ENCODE measurements at regions not wholly inside any gene's neighbourhood (a gene's known extent, or its start where the extent isn't known, plus 50 kb on each side); places are given as distances from the start of the nearest gene placed in this dataset.

GRCh38 chr5:143648696-143649095 lies 163.3 kb upstream of the HMHB1 start:
- WGBS, 2 donors: 81 to 98% methylated on average over 2 of the region's 2 CpGs
- TF ChIP-seq CTCF (IDR thresholded peaks at IDR 0.05): no peak
- no peak for TF ChIP-seq POLR2A (IDR thresholded peaks at IDR 0.05)
- no peak for ATAC-seq
- intact Hi-C loops (cut with DNase I): no loop called here
- H3K27ac ChIP-seq: no peak overlapping the region
- no peaks in the 10 kb centered on the region for H3K9me3 ChIP-seq
- no peaks in the 10 kb centered on the region for H3K36me3 ChIP-seq (replicated peaks in 1 of 2; ENCODE audit: insufficient read depth in 1 of 2, low read depth in 2 of 2)
- no peaks in the 10 kb centered on the region for H3K27me3 ChIP-seq
- no peak overlapping the region for H3K4me3 ChIP-seq
- H3K4me1 ChIP-seq: no peaks in the 10 kb centered on the region
- DNase-seq: no peak

GRCh38 chr5:143646961-143647360 lies 165.0 kb upstream of the HMHB1 start:
- ATAC-seq: no peak
- H3K9me3 ChIP-seq: no peaks in the 10 kb centered on the region
- H3K27me3 ChIP-seq: no peaks in the 10 kb centered on the region
- H3K4me1 ChIP-seq: no peaks in the 10 kb centered on the region
- intact Hi-C loops (cut with DNase I): no loop called here
- WGBS, 2 donors: 77 to 88% methylated on average over 14 of the region's 14 CpGs
- H3K4me3 ChIP-seq: no peak overlapping the region
- no peaks in the 10 kb centered on the region for H3K36me3 ChIP-seq (replicated peaks in 1 of 2; ENCODE audit: insufficient read depth in 1 of 2, low read depth in 2 of 2)
- no peak overlapping the region for H3K27ac ChIP-seq
- TF ChIP-seq POLR2A (IDR thresholded peaks at IDR 0.05) (no peak), CTCF (IDR thresholded peaks at IDR 0.05) (no peak)
- DNase-seq: no peak

GRCh38 chr5:143645356-143645755 lies 166.6 kb upstream of the HMHB1 start:
- DNase-seq (no peak), ATAC-seq (no peak)
- no peak for TF ChIP-seq POLR2A (IDR thresholded peaks at IDR 0.05)
- no peak for TF ChIP-seq CTCF (IDR thresholded peaks at IDR 0.05)
- H3K36me3 ChIP-seq (replicated peaks in 1 of 2; ENCODE audit: insufficient read depth in 1 of 2, low read depth in 2 of 2): no peaks in the 10 kb centered on the region
- no peaks in the 10 kb centered on the region for H3K9me3 ChIP-seq
- H3K27me3 ChIP-seq: no peaks in the 10 kb centered on the region
- H3K27ac ChIP-seq: no peak overlapping the region
- no peaks in the 10 kb centered on the region for H3K4me1 ChIP-seq
- intact Hi-C loops (cut with DNase I): no loop called here
- 84 to 95% methylated on average over 6 of the region's 6 CpGs for WGBS, 2 donors
- no peak overlapping the region for H3K4me3 ChIP-seq

GRCh38 chr5:143644727-143645126 lies 167.2 kb upstream of the HMHB1 start:
- no peaks in the 10 kb centered on the region for H3K36me3 ChIP-seq (replicated peaks in 1 of 2; ENCODE audit: insufficient read depth in 1 of 2, low read depth in 2 of 2)
- no peak for DNase-seq
- no peaks in the 10 kb centered on the region for H3K27me3 ChIP-seq
- H3K9me3 ChIP-seq: no peaks in the 10 kb centered on the region
- intact Hi-C loops (cut with DNase I): no loop called here
- TF ChIP-seq CTCF (IDR thresholded peaks at IDR 0.05): no peak
- no peak overlapping the region for H3K27ac ChIP-seq
- no peak for ATAC-seq
- WGBS, 2 donors: 53 to 80% methylated on average over 3 of the region's 3 CpGs
- H3K4me3 ChIP-seq: no peak overlapping the region
- no peaks in the 10 kb centered on the region for H3K4me1 ChIP-seq

- ATAC-seq (no peak), DNase-seq (no peak)
- H3K36me3 ChIP-seq (replicated peaks in 1 of 2; ENCODE audit: insufficient read depth in 1 of 2, low read depth in 2 of 2): no peaks in the 10 kb centered on the region
- H3K27me3 ChIP-seq: no peaks in the 10 kb centered on the region
- no peak overlapping the region for H3K27ac ChIP-seq
- intact Hi-C loops (cut with DNase I): no loop called here
- H3K9me3 ChIP-seq: no peaks in the 10 kb centered on the region
- no peaks in the 10 kb centered on the region for H3K4me1 ChIP-seq
- H3K4me3 ChIP-seq: no peak overlapping the region
- TF ChIP-seq CTCF (IDR thresholded peaks at IDR 0.05) (no peak), POLR2A (IDR thresholded peaks at IDR 0.05) (no peak)
Observed at GRCh38 chr5:143642791-143643190, 169.2 kb upstream of the HMHB1 start.

Measured in body of pancreas (tissue), 4 donors.